RPMI7951 (cell line): ENCODE measurements at regions not wholly inside any gene's neighbourhood (a gene's known extent, or its start where the extent isn't known, plus 50 kb on each side); places are given as distances from the start of the nearest gene placed in this dataset.
A peak's percentile ranks its signal among the peaks of the same experiment; 100 is the strongest.

ENCODE experiments used
- DNase-seq: peaks from one replicate; pipeline ENCODE4 v3.0.0-alpha.2; 2012; ENCODE audit warnings: low read depth

DNA sequence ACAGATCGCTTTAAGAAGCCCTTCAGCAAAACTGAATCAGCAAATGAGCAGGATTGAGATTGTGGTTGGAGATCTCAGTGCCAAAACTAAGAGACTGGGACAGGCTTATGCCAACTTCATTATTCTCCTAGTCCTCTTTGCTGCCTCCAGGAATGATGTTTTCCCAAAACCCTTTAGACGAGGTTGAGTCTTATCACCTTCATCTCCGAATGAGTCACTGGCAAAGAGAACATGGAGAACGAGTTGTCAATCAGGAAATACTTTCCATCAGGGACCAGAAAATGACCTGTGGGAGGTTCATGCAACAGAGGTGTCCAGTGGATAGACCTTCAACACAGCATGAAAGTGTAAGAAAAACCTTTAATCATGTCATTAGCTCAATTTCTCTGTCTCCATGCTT, 461.5 kb downstream of the RMST start:
- peak; percentile 4 for DNase-seq

DNA sequence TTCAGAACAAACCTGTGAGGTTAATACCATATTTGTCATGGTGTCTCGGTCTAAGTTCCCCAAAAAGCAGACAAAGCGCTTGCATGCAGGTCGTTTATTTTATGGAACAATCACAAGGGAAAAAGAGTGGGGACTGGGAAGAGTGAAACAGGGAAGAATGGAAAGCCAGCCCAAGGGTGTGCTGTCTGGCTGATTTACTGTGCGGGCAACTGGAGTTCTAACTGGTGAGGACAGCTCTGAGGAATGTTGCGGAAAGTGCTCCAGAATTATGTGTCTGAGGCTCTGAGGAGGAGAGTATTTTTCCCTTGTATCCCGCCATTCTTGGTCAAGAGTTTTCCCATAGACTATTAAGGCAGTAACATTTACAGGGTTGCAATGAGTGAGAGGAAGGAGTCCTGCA, 465.4 kb downstream of the RMST start:
- no peak for DNase-seq

DNA sequence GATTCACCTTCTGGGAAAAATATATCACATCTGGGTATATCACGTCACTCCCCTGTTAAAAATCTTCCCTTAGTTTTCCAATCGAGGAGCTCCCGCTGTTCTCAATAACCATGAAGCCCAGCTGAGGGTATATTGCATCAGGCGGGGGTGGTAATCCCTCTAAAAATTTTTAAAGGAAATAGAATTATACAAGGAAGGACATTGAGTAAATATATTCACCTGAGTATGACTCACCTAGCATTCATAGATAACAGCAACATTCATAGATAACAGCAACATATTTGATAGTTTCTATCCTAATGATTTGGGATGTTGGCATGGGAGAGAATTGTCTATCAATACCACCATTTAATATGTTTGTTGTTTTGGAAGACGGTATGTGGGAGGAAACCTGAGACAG, 473.6 kb downstream of the RMST start:
- no peak for DNase-seq

DNA sequence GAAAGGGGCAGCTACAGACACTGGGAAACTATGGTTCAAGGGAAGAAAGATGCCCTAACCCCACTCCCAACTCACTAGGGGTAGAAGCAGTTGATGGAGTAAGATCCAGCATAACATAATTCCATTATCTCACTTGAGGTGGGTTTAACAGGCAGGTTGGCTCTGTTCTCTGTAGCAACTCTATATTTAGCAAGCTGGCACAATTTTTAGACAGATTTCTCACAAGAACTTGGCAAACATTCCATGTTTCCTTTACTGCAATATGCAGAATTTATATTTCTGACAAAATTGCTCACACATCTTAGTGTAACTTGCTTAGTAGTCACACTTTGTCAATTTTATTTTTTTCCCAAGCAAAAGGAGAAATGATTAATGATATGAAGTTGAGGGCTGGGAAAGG, 475.4 kb downstream of the RMST start:
- no peak for DNase-seq

DNA sequence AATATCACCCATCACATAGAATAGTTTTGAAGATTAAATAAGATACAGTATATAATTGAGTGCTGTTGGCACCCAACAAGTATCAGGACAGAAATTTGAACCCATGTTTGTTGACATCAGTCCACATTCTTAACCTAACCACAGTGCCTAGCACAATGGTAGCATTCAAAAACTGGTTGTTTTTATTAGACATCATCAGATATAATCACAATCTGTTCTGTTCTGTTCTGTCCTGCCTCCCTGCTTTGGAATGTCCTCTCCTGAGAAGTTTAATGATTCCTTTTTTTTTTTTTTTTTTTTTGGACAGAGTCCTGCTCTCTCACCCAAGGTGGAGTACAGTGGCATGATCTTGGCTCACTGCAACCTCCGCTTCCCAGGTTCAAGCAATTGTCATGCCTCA, 476.6 kb downstream of the RMST start:
- no peak for DNase-seq

DNA sequence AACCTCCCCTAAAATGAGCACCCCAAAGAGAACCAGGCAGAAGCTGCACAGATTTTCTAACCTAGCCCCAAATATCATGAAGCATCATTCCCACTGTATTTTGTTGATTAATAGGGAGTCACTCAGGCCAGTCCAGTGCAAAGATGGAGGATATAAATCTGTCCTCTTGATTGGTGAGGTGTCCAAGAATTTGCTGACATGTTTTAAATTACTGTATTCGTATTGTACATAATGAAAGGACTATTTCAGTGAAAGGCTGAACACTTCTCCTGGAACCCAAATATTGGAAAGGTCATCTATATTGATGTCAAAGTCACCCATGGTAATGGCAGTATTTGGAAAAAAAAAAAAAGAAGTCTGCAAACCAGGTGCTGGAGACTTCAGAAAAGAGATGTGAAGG, 477.5 kb downstream of the RMST start:
- no peak for DNase-seq

DNA sequence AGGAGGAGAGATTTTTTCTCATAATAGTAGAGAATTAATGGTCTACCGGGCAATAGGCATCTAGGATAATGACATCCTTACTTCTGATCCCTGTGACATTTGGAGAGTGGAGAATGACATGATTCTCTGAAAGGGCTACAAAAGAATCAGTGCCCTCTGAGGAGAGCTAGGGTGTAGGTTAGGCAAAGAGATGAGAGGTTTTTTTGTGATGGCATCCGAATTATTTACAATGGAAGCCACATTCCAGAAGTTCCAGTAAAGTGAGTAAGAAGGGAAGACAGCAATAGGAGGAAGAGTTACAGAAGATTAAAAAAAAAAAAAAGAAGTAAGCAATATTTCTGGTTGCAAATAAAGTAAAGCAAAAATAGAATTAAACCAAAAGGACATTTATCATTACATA, 478.0 kb downstream of the RMST start:
- DNase-seq = no peak

DNA sequence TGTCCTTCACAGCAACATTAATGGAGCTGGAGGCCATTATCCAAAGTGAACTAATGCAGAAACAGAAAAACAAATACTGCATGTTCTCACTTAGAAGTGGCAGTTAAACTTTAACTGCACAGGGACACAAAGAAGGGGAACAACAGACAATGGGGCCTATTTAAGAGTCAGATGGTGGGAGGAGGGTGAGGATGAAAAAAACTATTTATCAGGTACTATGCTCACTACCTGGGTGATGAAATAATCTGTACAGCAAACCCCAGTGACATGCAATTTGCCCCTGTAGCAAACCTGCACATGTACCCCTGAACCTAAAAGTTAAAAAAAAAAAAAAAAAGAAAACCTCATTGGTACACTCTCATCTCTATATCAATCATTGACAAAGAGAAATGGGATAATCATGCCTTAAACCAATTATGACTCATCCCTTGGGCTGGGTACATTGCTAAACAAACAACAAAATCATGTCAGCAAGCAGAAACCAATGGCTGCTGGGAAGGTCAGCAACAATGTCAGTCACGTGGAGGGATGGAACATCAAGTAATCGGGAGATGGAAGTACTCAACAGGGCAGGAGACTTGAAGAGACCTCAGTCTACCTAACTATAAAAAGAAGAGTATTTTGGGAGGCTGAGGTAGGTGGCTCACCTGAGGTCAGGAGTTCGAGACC, 479.2 kb downstream of the RMST start:
- DNase-seq = no peak

DNA sequence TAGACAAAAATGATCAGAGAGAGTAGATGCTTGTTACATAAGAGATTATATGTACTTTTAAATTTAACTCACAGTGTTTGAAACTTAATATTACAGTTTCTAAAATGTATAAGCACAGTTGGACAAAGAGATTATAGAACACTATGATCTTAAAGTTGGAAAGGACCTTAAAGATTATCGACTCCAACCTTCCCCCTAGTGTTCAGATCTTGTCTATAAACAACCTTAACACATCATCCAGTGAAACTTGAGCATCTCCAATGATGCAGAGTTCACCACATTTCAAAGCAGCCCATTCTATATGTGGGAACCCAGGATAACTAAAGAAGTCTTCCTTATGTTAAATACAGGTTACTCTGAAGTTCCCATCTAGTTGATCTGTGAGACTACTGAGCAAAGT, 480.8 kb downstream of the RMST start:
- DNase-seq = no peak

DNA sequence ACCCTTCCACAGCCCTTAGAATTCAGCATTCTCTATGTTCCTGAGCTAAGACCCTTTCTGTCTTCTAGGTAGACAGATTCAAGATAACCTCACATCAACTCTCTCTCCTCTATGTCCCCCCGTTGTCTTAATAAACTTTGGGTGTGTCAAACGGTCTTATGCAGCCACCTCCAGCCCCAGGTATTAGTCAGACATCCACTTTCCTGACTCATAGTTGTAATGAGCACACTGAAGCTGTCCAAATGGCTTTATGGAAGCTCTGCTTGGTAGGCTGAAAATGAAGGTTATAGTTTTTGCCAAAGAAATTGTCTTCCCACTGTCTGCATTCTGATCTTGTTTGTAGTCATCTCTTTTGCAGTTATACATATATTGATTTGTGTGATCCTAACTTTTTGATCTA, 482.0 kb downstream of the RMST start:
- no peak for DNase-seq

DNA sequence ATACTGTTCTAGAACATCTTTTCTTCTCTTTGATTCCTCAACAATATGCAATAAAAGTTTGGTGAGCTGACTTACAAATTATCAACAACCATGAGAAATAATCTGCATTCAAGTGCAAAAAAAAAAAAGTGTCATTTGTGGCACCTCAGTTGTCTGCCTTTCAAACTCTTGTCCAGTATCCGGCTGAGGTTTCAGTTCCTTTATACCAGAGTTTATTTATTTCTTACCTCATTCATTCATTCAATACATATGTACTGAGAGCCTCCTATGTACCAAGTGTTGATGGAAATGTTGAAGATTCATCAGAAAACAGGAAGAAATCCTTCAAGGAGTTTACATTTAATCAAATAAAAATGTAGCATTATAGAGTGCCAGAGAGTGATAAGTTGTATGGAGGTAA, 484.1 kb downstream of the RMST start:
- no peak for DNase-seq

DNA sequence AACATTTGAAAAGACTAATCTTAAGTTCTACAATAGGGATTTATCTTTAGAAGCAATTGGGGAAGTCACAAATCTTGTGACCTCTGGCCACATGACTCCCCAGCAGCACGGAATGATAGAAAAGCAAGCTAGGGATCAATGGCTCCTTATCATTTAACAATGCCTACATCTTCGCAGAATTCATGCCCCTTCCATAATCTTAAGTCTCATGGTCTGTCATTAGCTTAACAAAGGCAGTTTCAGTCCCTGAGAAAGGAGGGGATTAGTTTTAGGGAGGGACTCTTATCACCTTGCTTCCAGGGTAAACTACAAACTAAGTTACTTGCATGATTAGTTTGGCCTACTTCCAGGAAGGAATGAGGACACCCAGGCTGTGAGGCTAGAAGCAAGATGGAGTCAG, 486.0 kb downstream of the RMST start:
- DNase-seq = no peak

DNA sequence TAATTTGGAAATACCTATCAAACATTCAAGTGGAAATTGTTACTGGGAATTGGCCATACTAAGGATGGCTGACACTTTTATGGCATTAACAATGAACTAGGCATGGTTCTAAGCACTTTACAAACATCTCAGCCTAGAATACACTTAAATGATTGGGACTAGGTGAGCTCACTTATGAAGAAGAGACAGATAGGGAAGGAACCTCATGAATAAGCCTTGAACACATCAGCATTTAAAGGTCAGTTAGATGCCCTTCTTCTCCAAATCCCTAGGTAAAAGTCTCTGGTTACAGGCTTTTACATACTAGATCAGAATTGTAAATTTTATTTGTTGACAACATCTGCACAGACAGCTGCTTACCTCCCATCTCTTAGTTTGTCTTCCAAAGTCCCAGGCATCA, 488.6 kb downstream of the RMST start:
- DNase-seq = no peak

DNA sequence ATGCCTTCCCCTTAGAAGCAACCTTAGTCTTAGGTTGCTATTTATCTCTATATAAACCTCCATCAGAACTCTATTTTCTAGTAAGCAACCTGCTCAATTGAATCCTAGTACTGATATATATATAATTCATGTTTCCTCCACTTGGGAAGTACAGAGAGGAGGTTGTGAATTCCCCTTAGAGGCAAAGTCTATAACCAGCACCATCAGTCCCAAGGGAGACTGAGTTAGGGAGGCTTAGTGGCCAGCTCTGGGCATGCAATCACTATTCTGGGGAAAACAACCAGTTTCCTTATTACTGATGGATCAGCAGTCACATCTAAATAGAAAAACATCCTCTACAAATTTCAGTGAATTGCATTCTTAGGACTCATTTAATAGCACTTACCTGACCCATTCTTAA, 489.1 kb downstream of the RMST start:
- no peak for DNase-seq

DNA sequence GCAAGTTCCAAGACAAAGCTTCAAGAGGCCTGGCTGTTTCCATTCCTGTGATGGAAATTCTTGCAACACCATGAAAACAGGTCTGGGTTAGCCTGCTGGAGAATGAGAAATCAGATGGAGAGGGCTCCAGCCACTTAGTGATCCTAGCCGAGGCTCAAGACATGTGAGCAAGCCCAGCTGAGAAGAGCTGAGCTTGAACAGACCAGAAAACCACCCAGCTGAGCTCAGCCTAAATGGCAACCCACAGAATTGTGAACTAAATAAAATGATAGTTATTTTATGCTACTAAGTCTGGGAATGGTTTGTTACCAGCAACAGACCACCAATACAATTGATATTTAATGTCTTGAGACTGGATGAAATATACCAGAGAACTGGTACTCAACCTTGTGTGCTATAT, 494.5 kb downstream of the RMST start:
- no peak for DNase-seq

DNA sequence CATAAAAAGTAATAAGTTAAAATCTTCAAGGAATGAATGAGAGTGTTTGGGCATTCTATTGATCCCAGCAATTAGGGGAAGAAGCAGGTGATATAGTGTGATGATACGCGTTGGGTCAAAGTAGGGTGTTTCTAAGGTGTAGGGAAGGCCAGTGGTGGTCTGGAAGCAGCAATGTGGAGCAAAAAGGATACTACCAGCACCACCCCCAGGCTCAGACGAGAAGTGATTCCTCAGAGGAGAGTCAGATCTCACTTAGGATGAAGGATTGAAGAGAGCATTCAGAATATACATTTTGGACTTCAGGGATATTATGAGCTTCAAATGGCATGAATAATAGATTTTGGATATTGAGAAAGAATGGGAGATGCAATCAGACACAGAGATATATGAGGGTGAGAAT, 497.6 kb downstream of the RMST start:
- DNase-seq = no peak

DNA sequence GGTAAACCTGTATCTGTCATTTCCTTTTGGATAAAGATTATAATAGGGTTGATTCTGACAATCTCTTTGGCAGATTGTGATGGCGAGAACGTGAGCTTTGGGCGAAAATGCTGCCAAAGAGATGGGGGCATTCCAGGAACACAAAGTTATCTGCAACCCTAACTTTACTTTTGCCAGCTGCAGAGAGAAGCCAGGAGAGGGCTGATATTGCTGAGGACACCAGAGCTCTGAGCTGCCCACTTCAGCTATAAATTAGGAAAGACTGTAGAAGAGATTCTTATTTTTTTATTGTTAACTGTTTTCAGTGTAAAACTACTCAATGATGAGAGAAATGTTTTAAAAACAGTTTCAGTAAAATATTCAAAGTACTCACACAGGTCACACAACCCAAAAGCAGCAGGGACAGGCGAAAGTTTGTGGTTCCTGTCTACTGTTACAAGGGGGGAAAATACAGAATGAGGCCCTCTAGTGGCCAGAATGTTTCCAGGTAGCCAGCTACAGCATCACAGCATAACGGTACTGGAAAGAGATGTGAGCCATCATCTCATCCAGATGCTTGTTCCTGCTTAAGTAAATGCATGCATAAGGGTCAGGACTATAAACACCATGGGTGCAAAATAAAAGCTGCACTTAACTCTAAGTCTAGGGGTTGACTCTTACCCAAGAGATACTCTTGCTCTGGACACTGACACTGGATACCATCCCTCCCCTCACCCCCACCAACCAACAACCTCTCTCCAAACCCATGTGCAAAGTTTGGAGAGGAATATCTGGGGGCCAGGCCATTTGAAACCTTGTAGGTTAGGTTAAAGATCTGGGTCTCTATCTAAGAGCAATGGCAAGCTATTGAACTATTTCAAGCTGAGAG, 498.4 kb downstream of the RMST start:
- DNase-seq = no peak

DNA sequence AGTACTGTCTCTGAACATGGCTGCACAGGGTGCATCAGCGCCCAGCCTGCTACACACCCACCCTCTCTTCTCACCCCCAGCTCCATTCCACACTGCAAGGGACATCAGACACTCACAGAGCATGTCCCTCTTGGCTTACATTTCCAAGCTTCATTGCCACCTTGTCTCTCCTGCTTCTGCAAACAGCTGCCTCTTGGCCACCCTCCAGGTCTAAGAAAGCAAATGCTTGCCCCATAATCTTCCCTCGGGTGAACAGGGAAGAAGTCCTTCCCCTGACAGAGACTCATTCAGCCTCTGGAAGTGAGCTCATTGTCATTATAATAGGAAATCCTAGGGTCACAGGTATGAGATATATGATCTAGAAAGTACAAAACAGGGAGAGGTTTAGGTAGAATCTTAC, 505.2 kb downstream of the RMST start:
- no peak for DNase-seq

DNA sequence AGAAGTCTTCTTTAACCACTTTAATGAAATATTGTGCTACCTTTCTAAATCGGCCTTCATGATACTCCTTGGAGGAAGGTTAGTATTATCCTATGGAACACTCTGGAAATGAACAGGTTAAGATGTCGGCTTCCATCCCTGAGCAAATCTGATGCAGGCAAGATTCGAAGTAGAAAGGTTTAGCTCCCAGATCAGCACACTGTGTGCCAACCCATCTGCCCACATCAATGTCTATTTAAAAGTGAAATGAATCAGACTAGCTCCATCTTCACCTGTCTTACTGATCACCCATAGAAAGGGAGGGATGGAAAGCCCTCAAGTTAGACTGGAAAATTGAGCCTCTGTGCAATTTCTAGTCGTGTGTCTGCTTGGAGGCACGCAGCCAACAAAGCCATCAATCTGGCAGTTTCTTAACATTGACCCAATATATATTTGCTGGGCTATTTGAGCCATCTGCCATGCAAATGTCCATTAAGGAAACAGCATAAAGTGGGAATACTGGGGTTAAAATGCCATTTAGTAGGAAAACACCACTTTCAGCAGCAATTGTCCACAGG, 506.1 kb downstream of the RMST start:
- no peak for DNase-seq

DNA sequence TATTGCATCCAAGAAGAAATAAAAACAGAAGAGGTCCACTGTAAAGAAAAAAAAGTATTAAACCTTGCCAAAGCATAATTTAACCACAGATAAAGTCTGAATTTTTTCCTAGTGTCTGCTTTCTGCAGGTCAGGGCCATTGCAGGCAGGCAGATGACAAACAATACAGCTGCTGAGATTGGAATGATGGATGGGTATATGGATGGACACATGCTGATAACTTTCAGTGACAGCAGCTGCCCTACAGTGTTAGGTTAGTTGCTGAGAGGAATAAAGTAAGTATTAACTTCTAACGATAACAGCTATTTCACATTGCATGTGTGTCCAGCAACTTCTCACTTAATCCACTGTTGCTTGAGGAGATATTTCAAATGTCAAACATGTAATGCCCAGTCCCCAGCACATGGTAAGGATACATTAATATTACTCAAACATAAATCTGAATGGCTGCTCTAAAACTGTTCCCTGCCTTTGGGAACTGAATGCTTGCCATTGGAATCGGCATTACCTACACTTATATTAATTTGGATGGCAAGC, 515.3 kb downstream of the RMST start:
- no peak for DNase-seq

DNA sequence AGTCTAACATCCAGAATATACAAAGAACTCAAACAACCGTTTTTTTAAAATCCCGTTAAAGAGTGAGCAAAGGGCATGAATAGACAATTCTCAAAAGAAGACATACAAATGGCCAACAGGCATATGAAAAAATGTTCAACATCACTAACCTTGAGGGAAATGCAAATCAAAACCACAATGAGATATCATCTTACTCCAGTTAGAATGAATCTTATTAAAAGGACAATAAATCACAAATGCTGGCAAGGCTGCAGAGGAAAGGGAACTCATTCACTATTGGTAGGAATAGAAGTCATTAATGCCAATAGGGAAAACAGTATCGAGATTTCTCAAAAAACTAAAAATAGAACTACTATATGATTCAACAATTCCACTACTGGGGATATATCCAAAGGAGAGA, 520.1 kb downstream of the RMST start:
- DNase-seq = no peak

DNA sequence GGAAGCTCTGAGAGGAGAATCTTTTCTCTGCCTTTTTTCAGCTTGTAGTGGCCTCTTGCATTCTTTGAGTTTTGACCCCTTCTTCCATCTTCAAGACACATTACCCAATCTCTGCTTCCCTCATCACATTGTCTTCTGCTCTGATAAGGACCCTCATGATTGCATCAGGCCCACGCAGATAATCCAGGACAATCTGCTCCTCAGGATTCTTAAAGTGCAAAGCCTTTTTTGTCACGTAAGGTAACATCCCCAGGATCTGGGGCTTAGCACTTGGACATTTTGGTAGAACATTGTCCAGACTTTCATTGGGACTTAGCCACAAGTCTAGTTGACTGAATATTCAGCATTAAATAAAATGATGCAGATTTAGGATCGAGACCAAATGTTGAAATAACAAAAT, 521.2 kb downstream of the RMST start:
- DNase-seq = no peak

DNA sequence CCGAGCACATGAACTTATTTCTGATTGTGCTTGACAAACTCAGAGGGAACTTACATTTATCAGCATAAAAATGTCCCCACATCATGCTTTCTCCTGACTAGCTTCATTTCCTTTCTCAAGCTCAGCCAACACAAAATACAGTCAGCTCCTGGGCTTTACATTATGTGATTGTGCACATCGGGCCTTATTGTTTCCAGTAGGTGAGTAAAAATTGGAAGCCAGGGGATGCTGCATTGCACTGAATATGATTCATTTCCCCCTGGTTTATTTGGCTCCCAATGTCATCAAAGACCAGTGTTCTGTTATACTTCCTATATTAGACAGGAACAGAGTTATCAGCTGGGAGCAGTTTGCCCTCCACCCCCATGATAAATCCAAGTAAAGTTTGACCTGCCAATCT, 521.8 kb downstream of the RMST start:
- DNase-seq = no peak
